Thymus (tissue), 11 donors: ENCODE measurements at regions not wholly inside any gene's neighbourhood (a gene's known extent, or its start where the extent isn't known, plus 50 kb on each side); places are given as distances from the start of the nearest gene placed in this dataset.
"Not testable (repeated sequence)": the region's sequence is repeated elsewhere in the genome, so short reads cannot be mapped to it uniquely, and the experiment has no call there.

Experiments used
- DNase-seq, 9 donors: peaks; one replicate each; pipeline ENCODE4 v3.0.0-alpha.2; 2013; ENCODE audit warnings: low spot score in 9 of 9, low read depth in 6 of 9, missing footprints in 1 of 9
- H3K27ac ChIP-seq, 2 donors: one replicate each; pipeline ENCODE4 v1.5.1; 2013; ENCODE audit warnings: control low read depth in 1 of 2, low read depth in 1 of 2, low read length in 1 of 2, mild to moderate bottlenecking in 1 of 2, moderate library complexity in 1 of 2
- H3K27me3 ChIP-seq, 2 donors: one replicate each; pipeline ENCODE4 v1.5.1; 2013; ENCODE audit warnings: low read length in 1 of 2; ENCODE audit not compliant: control insufficient read depth in 2 of 2, insufficient read depth in 1 of 2
- H3K36me3 ChIP-seq, 2 donors: one replicate each; pipeline ENCODE4 v1.5.1; 2013; ENCODE audit warnings: low read length in 1 of 2, mild to moderate bottlenecking in 1 of 2, moderate library complexity in 1 of 2; ENCODE audit not compliant: control insufficient read depth in 2 of 2, insufficient read depth in 2 of 2
- H3K4me1 ChIP-seq, 2 donors: one replicate each; pipeline ENCODE4 v1.5.1; 2013; ENCODE audit warnings: low read length in 2 of 2; ENCODE audit not compliant: control insufficient read depth in 2 of 2, insufficient read depth in 2 of 2
- H3K4me3 ChIP-seq, 2 donors: one replicate each; pipeline ENCODE4 v1.5.1; 2013; ENCODE audit warnings: low read length in 2 of 2, control low read depth in 1 of 2, mild to moderate bottlenecking in 1 of 2
- H3K9me3 ChIP-seq, 2 donors: one replicate each; pipeline ENCODE4 v1.5.1; 2013; ENCODE audit warnings: low read length in 1 of 2, mild to moderate bottlenecking in 1 of 2; ENCODE audit not compliant: control insufficient read depth in 2 of 2, insufficient read depth in 1 of 2
- WGBS: extraction: QIAGEN DNeasy Blood & Tissue Kit; methylation state at CpG from one replicate; pipeline ENCODE4 v1.1.7; 2013; 5-methylcytosine and 5-hydroxymethylcytosine counted together
- donor health status: healthy.

GRCh38 chr2:40700231-40700954, 248.5 kb upstream of the SLC8A1 start:
- H3K36me3 ChIP-seq = no peaks in the 10 kb centered on the region
- H3K4me3 ChIP-seq = no peak overlapping the region
- H3K4me1 ChIP-seq = no peaks in the 10 kb centered on the region
- H3K27me3 ChIP-seq = no peaks in the 10 kb centered on the region
- no peak overlapping the region for H3K27ac ChIP-seq
- no peak for DNase-seq
- WGBS = 74% methylated on average over 5 of the region's 5 CpGs
- H3K9me3 ChIP-seq = no peaks in the 10 kb centered on the region

GRCh38 chr2:40712197-40712894, 260.5 kb upstream of the SLC8A1 start:
- H3K4me1 ChIP-seq, H3K36me3 ChIP-seq, H3K27ac ChIP-seq, H3K4me3 ChIP-seq, H3K9me3 ChIP-seq, H3K27me3 ChIP-seq, DNase-seq: not testable (repeated sequence)
- WGBS = 93% methylated on average over 7 of the region's 7 CpGs

GRCh38 chr2:40716879-40717278, 265.0 kb upstream of the SLC8A1 start:
- DNase-seq = no peak
- no peaks in the 10 kb centered on the region for H3K4me1 ChIP-seq
- H3K36me3 ChIP-seq = no peaks in the 10 kb centered on the region
- 98% methylated on average over 2 of the region's 2 CpGs for WGBS
- H3K9me3 ChIP-seq = no peaks in the 10 kb centered on the region
- H3K4me3 ChIP-seq = no peak overlapping the region
- no peak overlapping the region for H3K27ac ChIP-seq
- H3K27me3 ChIP-seq = no peaks in the 10 kb centered on the region

- Histone ChIP-seq H3K9me3 (no peaks in the 10 kb centered on the region), H3K27ac (no peak overlapping the region), H3K27me3 (no peaks in the 10 kb centered on the region), H3K4me3 (no peak overlapping the region), H3K36me3 (no peaks in the 10 kb centered on the region), H3K4me1 (no peaks in the 10 kb centered on the region)
- no peak for DNase-seq
- WGBS = 99% methylated on average over 2 of the region's 2 CpGs
These were observed 267.5 kb upstream of the SLC8A1 start for GRCh38 chr2:40719414-40719813.

- WGBS = 90% methylated on average over 1 of the region's 1 CpG
- H3K27me3 ChIP-seq = no peaks in the 10 kb centered on the region
- no peaks in the 10 kb centered on the region for H3K36me3 ChIP-seq
- no peak for DNase-seq
- H3K27ac ChIP-seq = no peak overlapping the region
- H3K9me3 ChIP-seq = no peaks in the 10 kb centered on the region
- no peak overlapping the region for H3K4me3 ChIP-seq
- no peaks in the 10 kb centered on the region for H3K4me1 ChIP-seq
These were observed 269.7 kb upstream of the SLC8A1 start for GRCh38 chr2:40721595-40721994.

GRCh38 chr2:40723194-40723593, 271.3 kb upstream of the SLC8A1 start:
- Histone ChIP-seq H3K27me3 (no peaks in the 10 kb centered on the region), H3K36me3 (no peaks in the 10 kb centered on the region), H3K27ac (no peak overlapping the region), H3K4me1 (no peaks in the 10 kb centered on the region), H3K4me3 (no peak overlapping the region), H3K9me3 (no peaks in the 10 kb centered on the region)
- WGBS = 99% methylated on average over 1 of the region's 1 CpG
- DNase-seq = no peak

- H3K27ac ChIP-seq = no peak overlapping the region
- WGBS = 97% methylated on average over 3 of the region's 3 CpGs
- no peaks in the 10 kb centered on the region for H3K36me3 ChIP-seq
- H3K4me3 ChIP-seq = no peak overlapping the region
- no peaks in the 10 kb centered on the region for H3K9me3 ChIP-seq
- no peaks in the 10 kb centered on the region for H3K4me1 ChIP-seq
- no peak for DNase-seq
- no peaks in the 10 kb centered on the region for H3K27me3 ChIP-seq
These were observed 273.1 kb upstream of the SLC8A1 start for GRCh38 chr2:40725040-40725439.

- no peak overlapping the region for H3K27ac ChIP-seq
- no peak overlapping the region for H3K4me3 ChIP-seq
- H3K36me3 ChIP-seq = no peaks in the 10 kb centered on the region
- no peak for DNase-seq
- 98% methylated on average over 2 of the region's 2 CpGs for WGBS
- H3K4me1 ChIP-seq = no peaks in the 10 kb centered on the region
- no peaks in the 10 kb centered on the region for H3K9me3 ChIP-seq
- no peaks in the 10 kb centered on the region for H3K27me3 ChIP-seq
These were observed 274.1 kb upstream of the SLC8A1 start for GRCh38 chr2:40725950-40726349.

- Histone ChIP-seq H3K4me1 (no peaks in the 10 kb centered on the region), H3K9me3 (no peaks in the 10 kb centered on the region), H3K27me3 (no peaks in the 10 kb centered on the region), H3K27ac (no peak overlapping the region), H3K4me3 (no peak overlapping the region), H3K36me3 (no peaks in the 10 kb centered on the region)
- DNase-seq = no peak
- 94% methylated on average over 2 of the region's 2 CpGs for WGBS
These were observed 282.9 kb upstream of the SLC8A1 start for GRCh38 chr2:40734797-40735196.
